Retinal pigment epithelial cell (primary cell): ENCODE measurements at regions not wholly inside any gene's neighbourhood (a gene's known extent, or its start where the extent isn't known, plus 50 kb on each side); places are given as distances from the start of the nearest gene placed in this dataset.

Experiments used
- DNase-seq: peaks from one replicate; pipeline ENCODE4 v3.0.0-alpha.2; 2010; ENCODE audit warnings: low read depth
- H3K4me3 ChIP-seq: 2 replicates; pipeline ENCODE4 v1.5.1; 2011; ENCODE audit warnings: mild to moderate bottlenecking, low read length, control low read depth, moderate library complexity
- TF ChIP-seq, protein P1 (sequence below): conservative IDR thresholded peaks from 2 replicates; pipeline ENCODE4 v1.5.1; 2011; ENCODE audit warnings: low read depth, low read length, control low read depth, inconsistent platforms

DNA sequence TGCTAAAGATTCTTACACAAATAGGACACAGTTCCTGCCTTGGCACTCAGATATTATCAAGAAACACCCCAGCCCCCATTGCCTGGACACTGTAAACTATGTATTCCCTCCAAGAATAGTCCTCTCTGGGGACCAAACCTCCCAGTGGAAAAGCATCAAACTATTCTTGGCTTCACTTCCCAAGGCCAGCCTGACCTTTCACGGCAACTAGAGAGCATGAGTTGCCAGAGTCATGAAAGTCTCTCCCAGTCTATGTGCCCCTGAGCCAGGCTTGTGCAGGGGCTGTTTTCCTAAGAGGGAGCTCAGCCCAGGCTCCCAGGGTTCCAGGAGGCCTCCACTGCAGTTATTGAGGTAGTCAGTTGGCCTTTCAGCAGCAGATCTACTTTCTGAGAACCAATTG is 251.9 kb upstream of the TGFBR2 start:
- TF ChIP-seq, protein P1, sequence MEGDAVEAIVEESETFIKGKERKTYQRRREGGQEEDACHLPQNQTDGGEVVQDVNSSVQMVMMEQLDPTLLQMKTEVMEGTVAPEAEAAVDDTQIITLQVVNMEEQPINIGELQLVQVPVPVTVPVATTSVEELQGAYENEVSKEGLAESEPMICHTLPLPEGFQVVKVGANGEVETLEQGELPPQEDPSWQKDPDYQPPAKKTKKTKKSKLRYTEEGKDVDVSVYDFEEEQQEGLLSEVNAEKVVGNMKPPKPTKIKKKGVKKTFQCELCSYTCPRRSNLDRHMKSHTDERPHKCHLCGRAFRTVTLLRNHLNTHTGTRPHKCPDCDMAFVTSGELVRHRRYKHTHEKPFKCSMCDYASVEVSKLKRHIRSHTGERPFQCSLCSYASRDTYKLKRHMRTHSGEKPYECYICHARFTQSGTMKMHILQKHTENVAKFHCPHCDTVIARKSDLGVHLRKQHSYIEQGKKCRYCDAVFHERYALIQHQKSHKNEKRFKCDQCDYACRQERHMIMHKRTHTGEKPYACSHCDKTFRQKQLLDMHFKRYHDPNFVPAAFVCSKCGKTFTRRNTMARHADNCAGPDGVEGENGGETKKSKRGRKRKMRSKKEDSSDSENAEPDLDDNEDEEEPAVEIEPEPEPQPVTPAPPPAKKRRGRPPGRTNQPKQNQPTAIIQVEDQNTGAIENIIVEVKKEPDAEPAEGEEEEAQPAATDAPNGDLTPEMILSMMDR = no peak
- no peak overlapping the region for H3K4me3 ChIP-seq
- no peak for DNase-seq

DNA sequence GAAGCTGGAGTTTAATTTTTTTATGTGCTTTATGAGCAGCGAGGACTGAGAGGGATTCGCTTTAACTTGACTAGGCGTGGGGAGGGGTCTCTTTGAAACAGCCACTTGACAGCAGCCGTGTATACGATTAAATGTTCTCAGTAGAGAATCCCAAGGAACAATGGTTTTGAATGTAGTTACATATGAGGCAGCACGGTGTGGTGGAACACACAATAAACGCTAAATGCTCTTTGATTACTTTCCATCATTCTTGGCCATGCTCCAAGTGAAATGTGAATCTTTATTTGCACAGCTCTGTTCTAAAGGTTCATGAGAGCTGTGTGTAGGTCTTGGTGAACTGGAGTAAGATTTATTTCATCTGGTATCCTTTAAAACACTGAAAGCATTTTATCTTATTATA is 251.4 kb upstream of the TGFBR2 start:
- TF ChIP-seq, protein P1 = no peak
- no peak for DNase-seq
- H3K4me3 ChIP-seq = no peak overlapping the region

DNA sequence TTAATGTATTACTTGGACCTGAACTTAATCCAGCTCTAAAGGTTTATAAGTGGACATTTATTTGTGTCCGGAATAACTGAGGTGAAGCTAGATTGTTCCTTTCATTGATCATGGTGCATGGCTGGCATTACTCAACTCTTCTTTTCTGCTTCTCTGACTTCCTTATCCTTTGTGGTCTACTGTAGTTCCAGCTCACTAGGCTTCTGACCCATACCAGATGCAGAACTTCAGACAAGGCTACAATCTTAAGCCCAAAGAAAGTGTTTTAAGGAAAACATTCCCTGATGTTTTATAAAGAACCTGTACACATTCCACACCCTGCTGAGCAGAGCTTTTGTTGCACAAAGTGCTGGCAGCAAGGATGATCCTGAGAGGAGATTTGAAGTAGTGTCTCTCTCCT is 250.8 kb upstream of the TGFBR2 start:
- no peak for DNase-seq
- TF ChIP-seq, protein P1 = no peak
- no peak overlapping the region for H3K4me3 ChIP-seq

DNA sequence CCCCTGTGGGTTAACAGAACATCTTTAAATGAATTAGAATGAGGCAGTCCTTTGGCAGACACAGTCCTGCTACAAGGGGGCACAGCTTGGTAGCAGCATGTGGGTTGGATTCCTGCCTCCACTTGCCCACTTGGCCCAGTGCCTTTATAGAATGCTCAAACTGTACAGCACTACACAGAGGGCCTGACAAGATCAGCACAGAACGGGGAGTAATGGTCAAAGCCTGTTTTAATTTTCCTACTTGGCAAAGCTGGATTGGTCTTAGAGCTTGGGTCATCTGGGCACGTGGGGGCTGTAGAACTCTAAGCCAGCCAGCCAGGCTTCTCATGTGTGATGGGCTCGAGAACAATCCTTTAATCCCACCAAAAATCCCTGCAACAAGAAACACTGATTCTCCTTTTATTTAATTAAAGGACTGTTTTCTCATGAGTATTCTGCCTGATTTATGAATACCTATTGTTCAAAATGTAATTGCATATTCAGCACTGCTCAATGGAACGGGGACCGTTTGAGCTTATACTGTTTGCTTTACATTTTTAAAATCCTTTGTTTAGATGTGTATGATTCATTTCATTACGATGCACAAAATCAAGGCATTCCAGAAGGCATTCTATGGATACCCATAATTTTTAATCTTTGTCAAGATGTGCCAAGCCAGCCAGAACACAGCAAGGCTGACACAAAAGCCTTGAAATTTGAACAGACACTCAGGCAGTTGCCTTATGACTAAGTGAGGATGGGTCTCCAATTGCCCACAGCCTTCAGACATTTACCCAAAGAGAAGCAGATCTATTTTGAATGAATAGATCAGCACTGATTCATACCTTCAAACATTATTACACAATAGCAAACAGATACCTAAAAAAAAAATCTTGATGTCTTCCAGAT is 249.3 kb upstream of the TGFBR2 start:
- no peak overlapping the region for H3K4me3 ChIP-seq
- TF ChIP-seq, protein P1 = no peak
- peak; percentile 90 for DNase-seq

DNA sequence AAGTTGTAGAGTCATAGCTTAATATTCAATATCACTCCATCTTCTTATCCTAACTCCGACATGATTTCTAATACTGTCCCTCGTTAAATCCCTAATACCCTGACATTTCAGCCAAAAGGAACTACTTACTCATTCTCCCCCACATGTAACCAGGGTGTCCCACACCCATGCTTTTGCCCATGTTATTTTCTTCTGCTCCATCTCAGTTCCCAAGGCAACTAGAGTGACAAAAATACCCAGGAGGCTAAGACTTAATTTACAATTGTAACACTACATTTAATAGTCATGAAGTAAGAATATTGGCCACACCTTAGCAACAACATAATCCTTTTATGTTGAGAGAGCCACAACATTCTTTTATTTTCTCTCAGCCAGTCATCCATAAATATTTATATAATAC is 248.5 kb upstream of the TGFBR2 start:
- peak; percentile 91 for DNase-seq
- H3K4me3 ChIP-seq = no peak overlapping the region
- TF ChIP-seq, protein P1 = no peak

DNA sequence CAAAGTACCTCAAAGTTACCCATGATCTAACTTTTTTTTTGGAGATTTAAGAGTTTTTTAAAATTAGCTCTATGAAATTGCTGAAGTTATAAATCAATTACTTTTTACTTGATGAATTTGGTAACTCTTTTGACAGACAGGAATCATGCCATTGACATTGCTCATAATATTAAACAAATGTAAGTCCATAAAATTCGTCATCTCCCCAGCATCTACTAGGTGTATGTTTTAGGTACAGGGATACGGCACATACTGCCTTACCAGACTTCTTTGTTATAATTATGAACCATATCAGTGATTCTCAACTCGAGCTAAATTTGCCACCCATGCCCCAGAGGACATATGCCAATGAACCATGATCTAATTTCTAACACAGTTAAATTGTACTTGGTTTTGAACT is 247.5 kb upstream of the TGFBR2 start:
- no peak overlapping the region for H3K4me3 ChIP-seq
- DNase-seq = no peak
- TF ChIP-seq, protein P1 = no peak

DNA sequence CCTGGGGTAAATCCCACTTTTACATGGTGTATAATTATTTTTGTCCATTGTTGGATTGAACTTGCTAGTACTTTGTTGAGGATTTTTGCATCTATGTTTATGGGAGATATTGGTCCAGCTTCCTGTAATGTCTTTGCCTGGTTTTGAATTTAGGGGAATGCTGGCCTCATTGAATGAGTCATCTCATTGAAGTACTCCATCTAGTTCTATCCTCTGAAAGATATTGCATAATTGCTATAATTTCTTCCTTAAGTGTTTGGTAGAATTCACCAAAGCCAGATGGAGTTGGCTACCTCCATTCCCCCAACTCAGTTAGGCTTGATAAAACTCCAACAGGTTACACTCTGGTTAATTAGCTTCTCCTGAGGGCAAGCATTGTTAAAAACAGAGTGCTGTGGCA is 237.4 kb upstream of the TGFBR2 start:
- no peak for DNase-seq
- H3K4me3 ChIP-seq = no peak overlapping the region
- TF ChIP-seq, protein P1 = no peak
